Loucy (cell line): ENCODE measurements at regions not wholly inside any gene's neighbourhood (a gene's known extent, or its start where the extent isn't known, plus 50 kb on each side); places are given as distances from the start of the nearest gene placed in this dataset.
"Not testable (repeated sequence)": the region's sequence is repeated elsewhere in the genome, so short reads cannot be mapped to it uniquely, and the experiment has no call there.

Experiments
- H2AFZ ChIP-seq: fragments of 200-600 bp; sonication (generic); 2 replicates; pipeline ENCODE4 v1.6.0; 2016; ENCODE audit warnings: antibody characterized with exemption, mild to moderate bottlenecking, low read length, moderate library complexity
- H3F3A ChIP-seq: fragments of 200-600 bp; 2 replicates; pipeline ENCODE4 v1.6.0; 2016; ENCODE audit warnings: antibody characterized with exemption, low read depth, mild to moderate bottlenecking
- H3K27me3 ChIP-seq: fragments of 200-600 bp; sonication (generic); 2 replicates; pipeline ENCODE4 v1.6.1; 2014; ENCODE audit warnings: low read length, mild to moderate bottlenecking; ENCODE audit not compliant: insufficient read depth, poor library complexity, severe bottlenecking
- H3K36me3 ChIP-seq: fragments of 200-600 bp; sonication (generic); 2 replicates; pipeline ENCODE4 v1.6.1; 2016; ENCODE audit warnings: low read length; ENCODE audit not compliant: insufficient read depth
- H3K4me1 ChIP-seq: fragments of 200-600 bp; sonication (generic); 2 replicates; pipeline ENCODE4 v1.5.1; 2014; ENCODE audit warnings: low read length, mild to moderate bottlenecking; ENCODE audit not compliant: insufficient read depth, poor library complexity, severe bottlenecking
- H3K4me2 ChIP-seq: fragments of 200-600 bp; sonication (generic); 2 replicates; pipeline ENCODE4 v1.6.0; 2014; ENCODE audit warnings: antibody characterized with exemption, low read length, low read depth, mild to moderate bottlenecking; ENCODE audit not compliant: poor library complexity, severe bottlenecking
- H3K4me3 ChIP-seq: fragments of 200-600 bp; sonication (generic); 2 replicates; pipeline ENCODE4 v1.5.1; 2014; ENCODE audit warnings: low read length, mild to moderate bottlenecking, mixed read lengths; ENCODE audit not compliant: poor library complexity, severe bottlenecking
- H3K79me2 ChIP-seq: fragments of 200-600 bp; sonication (generic); 2 replicates; pipeline ENCODE4 v1.6.1; 2014; ENCODE audit warnings: low read length; ENCODE audit not compliant: insufficient read depth
- H3K9ac ChIP-seq: fragments of 200-600 bp; sonication (generic); 2 replicates; pipeline ENCODE4 v1.6.0; 2014; ENCODE audit warnings: mild to moderate bottlenecking, low read depth, low read length, moderate library complexity; ENCODE audit not compliant: poor library complexity, severe bottlenecking
- H3K9me2 ChIP-seq: fragments of 200-600 bp; sonication (generic); replicated peaks from 2 replicates; pipeline ENCODE4 v1.6.1; 2016; ENCODE audit warnings: low read depth, low read length, mixed read lengths
- H3K9me3 ChIP-seq: fragments of 200-600 bp; sonication (generic); 2 replicates; pipeline ENCODE4 v1.6.1; 2014; ENCODE audit warnings: mild to moderate bottlenecking, antibody characterized with exemption, low read length, low read depth; ENCODE audit not compliant: insufficient read depth
- H4K20me1 ChIP-seq: fragments of 200-600 bp; sonication (generic); 2 replicates; pipeline ENCODE4 v1.6.0; 2014; ENCODE audit warnings: antibody characterized with exemption, low read length, mild to moderate bottlenecking; ENCODE audit not compliant: insufficient read depth, poor library complexity, severe bottlenecking
- EZH2phosphoT487 ChIP-seq: fragments of 200-600 bp; IDR thresholded peaks from 2 replicates; pipeline ENCODE4 v1.6.1; 2018; ENCODE audit warnings: antibody characterized with exemption, mild to moderate bottlenecking, moderate library complexity, borderline replicate concordance
- TF ChIP-seq, protein P1 (sequence below): fragments of 200-600 bp; sonication (generic); conservative IDR thresholded peaks from 2 replicates; pipeline ENCODE4 v1.5.1; 2014; ENCODE audit warnings: mild to moderate bottlenecking, antibody characterized with exemption, low read length

DNA sequence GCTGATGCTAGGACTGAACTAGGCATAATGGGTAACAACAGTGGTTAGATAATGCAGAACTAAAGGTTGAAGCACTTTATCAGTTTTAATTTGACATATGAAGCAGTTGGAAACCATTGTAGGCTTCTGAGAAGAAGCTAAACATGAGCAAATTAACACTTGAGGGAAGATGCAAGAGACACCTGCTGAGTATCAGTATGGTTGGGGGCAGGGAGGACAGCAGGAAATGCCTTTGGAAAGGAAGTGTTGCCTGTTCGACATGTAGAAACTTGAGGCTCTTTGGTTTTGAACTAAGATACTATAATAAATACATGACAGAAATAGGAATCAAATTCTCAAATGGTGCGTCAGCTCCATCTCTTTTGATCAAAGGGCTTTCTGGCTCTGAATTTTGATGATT lies 115.6 kb downstream of the FHIP1A start:
- no peak overlapping the region for H3K9ac ChIP-seq
- no peaks in the 10 kb centered on the region for H4K20me1 ChIP-seq
- H3K9me2 ChIP-seq, result no peaks in the 10 kb centered on the region
- H3K4me1 ChIP-seq, result no peaks in the 10 kb centered on the region
- H3K79me2 ChIP-seq, result no peaks in the 10 kb centered on the region
- H3K9me3 ChIP-seq, result no peaks in the 10 kb centered on the region
- H3F3A ChIP-seq, result no peaks in the 10 kb centered on the region
- H3K4me2 ChIP-seq, result no peak overlapping the region
- no peak overlapping the region for H2AFZ ChIP-seq
- no peaks in the 10 kb centered on the region for H3K27me3 ChIP-seq
- H3K4me3 ChIP-seq, result no peak overlapping the region
- no peaks in the 10 kb centered on the region for H3K36me3 ChIP-seq
- no peak for TF ChIP-seq EZH2phosphoT487
- TF ChIP-seq, protein P1, sequence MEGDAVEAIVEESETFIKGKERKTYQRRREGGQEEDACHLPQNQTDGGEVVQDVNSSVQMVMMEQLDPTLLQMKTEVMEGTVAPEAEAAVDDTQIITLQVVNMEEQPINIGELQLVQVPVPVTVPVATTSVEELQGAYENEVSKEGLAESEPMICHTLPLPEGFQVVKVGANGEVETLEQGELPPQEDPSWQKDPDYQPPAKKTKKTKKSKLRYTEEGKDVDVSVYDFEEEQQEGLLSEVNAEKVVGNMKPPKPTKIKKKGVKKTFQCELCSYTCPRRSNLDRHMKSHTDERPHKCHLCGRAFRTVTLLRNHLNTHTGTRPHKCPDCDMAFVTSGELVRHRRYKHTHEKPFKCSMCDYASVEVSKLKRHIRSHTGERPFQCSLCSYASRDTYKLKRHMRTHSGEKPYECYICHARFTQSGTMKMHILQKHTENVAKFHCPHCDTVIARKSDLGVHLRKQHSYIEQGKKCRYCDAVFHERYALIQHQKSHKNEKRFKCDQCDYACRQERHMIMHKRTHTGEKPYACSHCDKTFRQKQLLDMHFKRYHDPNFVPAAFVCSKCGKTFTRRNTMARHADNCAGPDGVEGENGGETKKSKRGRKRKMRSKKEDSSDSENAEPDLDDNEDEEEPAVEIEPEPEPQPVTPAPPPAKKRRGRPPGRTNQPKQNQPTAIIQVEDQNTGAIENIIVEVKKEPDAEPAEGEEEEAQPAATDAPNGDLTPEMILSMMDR, result no peak

DNA sequence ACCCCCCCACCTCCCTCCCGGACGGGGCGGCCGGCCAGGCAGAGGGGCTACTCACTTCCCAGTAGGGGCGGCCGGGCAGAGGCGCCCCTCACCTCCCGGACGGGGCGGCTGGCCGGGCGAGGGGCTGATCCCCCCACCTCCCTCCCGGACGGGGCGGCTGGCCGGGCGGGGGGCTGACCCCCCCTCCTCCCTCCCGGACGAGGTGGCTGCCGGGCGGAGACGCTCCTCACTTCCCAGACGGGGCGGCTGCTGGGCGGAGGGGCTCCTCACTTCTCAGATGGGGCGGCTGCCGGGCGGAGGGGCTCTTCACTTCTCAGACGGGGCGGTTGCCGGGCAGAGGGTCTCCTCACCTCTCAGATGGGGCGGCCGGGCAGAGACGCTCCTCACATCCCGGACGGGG lies 117.5 kb downstream of the FHIP1A start:
- H3K9me3 ChIP-seq, H3K9ac ChIP-seq, H3K27me3 ChIP-seq, H3F3A ChIP-seq, H3K79me2 ChIP-seq, H3K4me2 ChIP-seq, H3K4me1 ChIP-seq, H3K36me3 ChIP-seq, H2AFZ ChIP-seq, H4K20me1 ChIP-seq, H3K9me2 ChIP-seq, H3K4me3 ChIP-seq: not testable (repeated sequence)

DNA sequence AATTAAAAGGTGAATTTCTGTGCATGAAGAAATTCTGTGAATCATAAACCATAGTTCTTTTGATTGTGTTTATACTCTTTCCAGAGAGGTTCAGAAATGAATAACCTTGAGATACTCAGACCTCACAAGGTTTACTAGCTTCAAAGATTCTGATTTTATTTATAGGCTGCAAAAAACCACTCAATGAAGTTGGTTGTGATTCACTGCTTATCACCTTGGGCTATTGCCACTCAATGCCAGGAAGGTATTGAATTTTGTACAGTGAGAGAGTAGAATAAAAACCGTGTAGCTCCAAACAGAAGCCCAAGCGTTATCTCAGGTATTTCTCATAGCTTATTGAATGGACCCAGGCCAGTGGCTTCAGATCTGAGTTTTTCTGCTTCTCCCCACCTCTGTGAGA lies 118.7 kb downstream of the FHIP1A start:
- Histone ChIP-seq H3K4me1 (no peaks in the 10 kb centered on the region), H3K9me2 (no peaks in the 10 kb centered on the region), H3K79me2 (no peaks in the 10 kb centered on the region), H4K20me1 (no peaks in the 10 kb centered on the region), H3K27me3 (no peaks in the 10 kb centered on the region), H3K9ac (no peak overlapping the region), H3K4me2 (no peak overlapping the region), H3K4me3 (no peak overlapping the region), H3K9me3 (no peaks in the 10 kb centered on the region), H3K36me3 (no peaks in the 10 kb centered on the region), H2AFZ (no peak overlapping the region), H3F3A (no peaks in the 10 kb centered on the region)
- TF ChIP-seq, protein P1, result no peak
- no peak for TF ChIP-seq EZH2phosphoT487

DNA sequence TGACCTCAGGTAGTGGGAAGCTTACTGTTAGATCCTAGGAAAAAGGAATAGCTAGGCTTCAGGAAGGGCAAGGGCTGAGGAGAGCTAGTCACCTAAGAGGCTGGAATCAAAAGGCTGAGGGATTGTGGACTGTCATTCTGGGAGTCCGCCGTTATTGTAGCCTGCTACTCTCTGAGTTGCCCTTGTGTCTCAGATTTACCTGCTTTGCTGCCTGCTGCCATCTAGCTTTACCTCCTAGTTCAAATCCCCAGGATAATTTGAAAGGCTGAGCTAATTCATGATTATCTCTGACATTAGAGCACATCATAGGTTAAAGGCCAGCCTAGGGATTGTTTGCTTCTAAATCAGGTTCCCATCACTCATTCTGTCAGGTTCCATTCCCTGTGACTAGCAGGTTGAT lies 120.2 kb downstream of the FHIP1A start:
- Histone ChIP-seq H3F3A (no peaks in the 10 kb centered on the region), H3K9me2 (no peaks in the 10 kb centered on the region), H3K36me3 (no peaks in the 10 kb centered on the region), H3K9me3 (no peaks in the 10 kb centered on the region), H2AFZ (no peak overlapping the region), H4K20me1 (no peaks in the 10 kb centered on the region), H3K4me2 (no peak overlapping the region), H3K27me3 (no peaks in the 10 kb centered on the region), H3K9ac (no peak overlapping the region), H3K79me2 (no peaks in the 10 kb centered on the region), H3K4me1 (no peaks in the 10 kb centered on the region), H3K4me3 (no peak overlapping the region)
- TF ChIP-seq, protein P1, result no peak
- TF ChIP-seq EZH2phosphoT487, result no peak
